GM10248 (cell line): ENCODE measurements at regions not wholly inside any gene's neighbourhood (a gene's known extent, or its start where the extent isn't known, plus 50 kb on each side); places are given as distances from the start of the nearest gene placed in this dataset.

Experiments used
- CTCF ChIA-PET: fragments of 300-600 bp; sonication (Branson Sonifier 250); formaldehyde crosslinking; extraction: SDS; loops from one replicate; lab custom pipeline; 2021; ENCODE audit warnings: antibody characterized with exemption; lab: Yijun Ruan, JAX
- POLR2A ChIA-PET: fragments of 350-650 bp; sonication (Branson Sonifier 250); formaldehyde crosslinking; extraction: SDS; loops from one replicate; lab custom pipeline; 2020; ENCODE audit warnings: antibody characterized with exemption; lab: Yijun Ruan, JAX
- DNase-seq: peaks from one replicate; pipeline ENCODE4 v3.0.0; 2012; ENCODE audit errors: extremely low spot score
- TF ChIP-seq, protein P1 (sequence below): IDR thresholded peaks from 2 replicates; pipeline ENCODE4 v1.5.1; 2012; ENCODE audit warnings: mild to moderate bottlenecking, low read depth; ENCODE audit errors: extremely low read depth, missing control alignments, control extremely low read depth

DNA sequence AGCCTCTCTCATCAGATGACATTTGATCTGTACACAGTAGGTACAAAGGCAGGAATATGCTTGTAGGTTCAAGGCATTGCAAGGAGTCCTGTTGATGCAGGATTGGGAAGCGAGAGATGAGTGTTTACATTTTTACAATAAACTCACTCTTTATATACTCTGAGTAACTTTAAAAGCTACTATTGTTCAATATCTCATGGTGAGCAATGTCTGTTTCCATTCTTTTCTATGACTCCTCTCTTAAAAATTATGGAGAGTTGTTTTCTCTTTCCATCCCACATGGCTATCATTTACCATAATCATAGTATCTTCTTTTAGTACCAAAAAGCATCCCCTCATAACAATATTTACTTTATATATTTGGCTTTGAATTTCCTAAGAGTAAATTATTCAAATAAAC lies 314.0 kb upstream of the CDIN1 start:
- DNase-seq = no peak

DNA sequence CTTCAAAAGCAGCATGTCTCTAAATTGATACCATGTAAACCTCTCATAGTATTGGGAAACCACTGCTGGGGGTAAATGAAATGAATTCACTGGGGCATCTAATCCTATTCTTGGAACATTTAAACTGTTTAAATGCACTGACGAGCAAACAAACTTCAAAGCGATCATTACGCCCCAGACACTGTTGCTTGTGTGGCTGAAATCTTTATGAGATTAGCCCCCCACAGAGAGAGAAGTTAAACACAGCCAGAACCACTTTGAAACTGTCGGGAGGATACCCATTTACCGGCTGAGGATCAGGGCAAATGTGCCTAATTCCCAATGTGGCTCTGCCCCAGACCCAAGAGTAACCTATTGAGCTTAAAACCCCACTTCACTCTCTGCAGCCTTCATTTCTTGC lies 308.4 kb upstream of the CDIN1 start:
- TF ChIP-seq, protein P1, sequence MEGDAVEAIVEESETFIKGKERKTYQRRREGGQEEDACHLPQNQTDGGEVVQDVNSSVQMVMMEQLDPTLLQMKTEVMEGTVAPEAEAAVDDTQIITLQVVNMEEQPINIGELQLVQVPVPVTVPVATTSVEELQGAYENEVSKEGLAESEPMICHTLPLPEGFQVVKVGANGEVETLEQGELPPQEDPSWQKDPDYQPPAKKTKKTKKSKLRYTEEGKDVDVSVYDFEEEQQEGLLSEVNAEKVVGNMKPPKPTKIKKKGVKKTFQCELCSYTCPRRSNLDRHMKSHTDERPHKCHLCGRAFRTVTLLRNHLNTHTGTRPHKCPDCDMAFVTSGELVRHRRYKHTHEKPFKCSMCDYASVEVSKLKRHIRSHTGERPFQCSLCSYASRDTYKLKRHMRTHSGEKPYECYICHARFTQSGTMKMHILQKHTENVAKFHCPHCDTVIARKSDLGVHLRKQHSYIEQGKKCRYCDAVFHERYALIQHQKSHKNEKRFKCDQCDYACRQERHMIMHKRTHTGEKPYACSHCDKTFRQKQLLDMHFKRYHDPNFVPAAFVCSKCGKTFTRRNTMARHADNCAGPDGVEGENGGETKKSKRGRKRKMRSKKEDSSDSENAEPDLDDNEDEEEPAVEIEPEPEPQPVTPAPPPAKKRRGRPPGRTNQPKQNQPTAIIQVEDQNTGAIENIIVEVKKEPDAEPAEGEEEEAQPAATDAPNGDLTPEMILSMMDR = no peak
- POLR2A ChIA-PET = no interaction called here

More for the DNA sequence above, 314.0 kb upstream of the CDIN1 start:
- POLR2A ChIA-PET = no interaction called here
- CTCF ChIA-PET = no interaction called here
- TF ChIP-seq, protein P1 = no peak

DNA sequence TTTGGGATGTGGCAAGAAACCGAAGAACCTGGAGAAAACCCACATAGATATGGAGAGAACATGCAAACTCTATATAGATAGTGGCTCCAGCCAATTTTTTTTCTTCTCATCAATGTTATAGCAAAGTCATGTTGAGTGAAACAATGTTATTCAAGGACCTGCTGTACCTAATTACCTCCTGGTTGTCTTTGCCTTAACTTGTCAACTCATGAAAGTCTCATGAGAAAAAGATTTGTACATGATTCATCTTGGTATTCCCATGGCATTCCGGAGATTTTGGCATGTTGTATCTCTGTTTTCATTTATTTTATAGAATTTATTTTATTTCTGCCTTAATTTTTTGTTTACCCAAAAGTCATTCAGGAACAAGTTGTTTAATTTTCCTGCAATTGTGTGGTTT lies 303.8 kb upstream of the CDIN1 start:
- no peak for DNase-seq
- POLR2A ChIA-PET = no interaction called here
- TF ChIP-seq, protein P1 = no peak
- CTCF ChIA-PET = no interaction called here

More for the DNA sequence above, 308.4 kb upstream of the CDIN1 start:
- no peak for DNase-seq
- CTCF ChIA-PET = no interaction called here

DNA sequence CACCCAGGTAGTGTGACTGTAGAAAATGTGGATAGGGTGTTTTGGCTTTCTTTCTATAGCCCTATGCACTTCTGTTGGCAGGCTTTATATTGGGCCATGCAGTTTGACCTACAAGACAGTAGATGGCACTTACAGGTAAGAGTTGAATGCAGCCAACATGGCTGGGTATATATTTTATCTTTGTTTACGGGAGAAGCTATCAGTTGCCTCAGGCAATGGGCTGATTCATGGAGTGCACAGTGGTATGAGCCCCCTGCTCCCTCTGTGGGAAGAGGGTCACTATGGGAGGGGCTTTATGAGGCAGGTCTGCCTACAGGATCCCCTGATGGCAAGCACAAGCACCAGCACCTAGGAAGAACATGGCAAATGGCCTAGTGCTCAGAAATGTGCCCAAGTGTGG lies 301.2 kb upstream of the CDIN1 start:
- CTCF ChIA-PET = interaction anchor here (1.4 kb wide), 1 partner anchor 8 kb away, joined by 3 read pairs; no protein-coding TSS in a partner anchor
- TF ChIP-seq, protein P1 = no peak
- POLR2A ChIA-PET = no interaction called here
- DNase-seq = no peak

DNA sequence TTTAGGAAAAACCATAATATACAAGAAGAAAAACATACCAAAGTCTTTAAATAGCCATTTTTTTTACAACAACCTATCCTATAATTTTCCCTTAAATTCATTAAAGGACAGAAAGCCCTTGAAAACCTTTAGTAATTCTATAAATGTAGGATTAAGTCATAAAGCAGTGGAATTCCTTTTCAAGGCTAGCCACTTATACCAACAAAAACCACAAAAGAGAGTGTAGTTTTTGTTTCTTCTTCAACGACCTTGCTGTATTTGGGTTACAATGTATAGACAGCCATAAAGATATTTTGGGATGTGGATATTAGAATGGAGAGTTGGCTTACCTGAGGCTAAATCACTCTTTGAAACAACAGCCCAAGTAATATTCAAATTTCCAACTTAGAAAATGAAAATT lies 296.6 kb upstream of the CDIN1 start:
- ChIA-PET CTCF (no interaction called here), POLR2A (no interaction called here)
- TF ChIP-seq, protein P1 = no peak
- DNase-seq = no peak

DNA sequence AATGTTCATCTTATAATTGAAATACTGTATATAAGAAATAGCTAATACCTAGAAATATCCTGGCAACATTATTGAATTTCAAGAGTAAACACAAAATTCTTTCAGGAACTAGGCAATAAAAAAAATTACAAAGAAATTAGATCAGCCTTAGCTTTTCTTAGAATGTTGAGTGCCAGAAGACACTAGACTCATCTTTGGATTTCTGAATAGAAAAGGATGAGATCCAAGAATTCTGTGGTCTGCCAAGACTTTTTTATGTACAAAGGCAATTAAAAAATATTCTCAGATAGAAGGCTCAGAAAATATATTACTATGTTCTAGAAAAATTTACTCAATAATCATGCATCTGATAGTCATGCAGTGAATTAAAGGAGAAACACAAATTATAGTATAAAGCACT lies 294.5 kb upstream of the CDIN1 start:
- TF ChIP-seq, protein P1 = no peak
- ChIA-PET CTCF (no interaction called here), POLR2A (no interaction called here)
- no peak for DNase-seq

DNA sequence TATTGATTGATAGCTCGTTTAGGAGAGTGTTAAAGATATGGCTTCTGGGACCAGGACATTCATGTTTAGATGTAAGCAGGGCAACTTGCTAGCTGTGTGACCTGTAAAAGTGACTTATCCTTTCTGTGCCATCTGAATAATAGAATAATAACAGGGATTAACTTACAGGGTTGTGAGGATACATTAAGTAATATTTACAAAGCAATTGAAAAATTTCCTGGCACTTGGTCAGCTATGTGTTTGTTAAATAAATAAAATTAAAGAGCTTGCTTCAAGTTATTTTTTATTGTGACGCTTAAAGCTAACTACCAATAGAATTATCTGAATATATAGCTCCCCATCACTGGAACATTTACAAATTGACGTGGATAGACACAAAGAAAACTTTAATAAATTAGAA lies 287.9 kb upstream of the CDIN1 start:
- CTCF ChIA-PET = no interaction called here
- DNase-seq = no peak
- POLR2A ChIA-PET = no interaction called here
- TF ChIP-seq, protein P1 = no peak
